HCT116 (cell line): ENCODE measurements at regions not wholly inside any gene's neighbourhood (a gene's known extent, or its start where the extent isn't known, plus 50 kb on each side); places are given as distances from the start of the nearest gene placed in this dataset.

ENCODE experiments used
- EGR1 ChIP-seq: IDR thresholded peaks from 2 replicates; pipeline ENCODE4 v1.6.1; 2012; ENCODE audit warnings: low read depth
- POLR2A ChIP-seq: IDR thresholded peaks from 2 replicates; pipeline ENCODE4 v1.7.0; 2011; ENCODE audit warnings: borderline replicate concordance; ENCODE audit not compliant: insufficient read depth, insufficient read length; ENCODE audit errors: extremely low read depth
- POLR2AphosphoS5 ChIP-seq: IDR thresholded peaks from 2 replicates; pipeline ENCODE4 v1.6.1; 2011; ENCODE audit warnings: mild to moderate bottlenecking, low read depth, low read length, moderate library complexity
- SP1 ChIP-seq: IDR thresholded peaks from 2 replicates; pipeline ENCODE4 v1.6.1; 2012; ENCODE audit warnings: low read depth
- TF ChIP-seq, protein P1 (sequence below), 3 experiments: fragments of 200-600 bp in 1 of 3; sonication (generic) in 1 of 3; IDR thresholded peaks in 2 of 3; conservative IDR thresholded peaks in 1 of 3; 2 replicates each; pipeline ENCODE4 v1.5.1; 2012 to 2017; ENCODE audit warnings: low read depth in 2 of 3, low read length in 2 of 3, antibody characterized with exemption in 1 of 3, borderline replicate concordance in 1 of 3, control low read depth in 1 of 3, mild to moderate bottlenecking in 1 of 3, mixed read lengths in 1 of 3, mixed run types in 1 of 3, moderate library complexity in 1 of 3; ENCODE audit not compliant: insufficient read depth in 1 of 3
- TF ChIP-seq, protein P2 (sequence below): IDR thresholded peaks from 2 replicates; pipeline ENCODE4 v1.6.1; 2012; ENCODE audit warnings: low read depth

- TF ChIP-seq, protein P1, sequence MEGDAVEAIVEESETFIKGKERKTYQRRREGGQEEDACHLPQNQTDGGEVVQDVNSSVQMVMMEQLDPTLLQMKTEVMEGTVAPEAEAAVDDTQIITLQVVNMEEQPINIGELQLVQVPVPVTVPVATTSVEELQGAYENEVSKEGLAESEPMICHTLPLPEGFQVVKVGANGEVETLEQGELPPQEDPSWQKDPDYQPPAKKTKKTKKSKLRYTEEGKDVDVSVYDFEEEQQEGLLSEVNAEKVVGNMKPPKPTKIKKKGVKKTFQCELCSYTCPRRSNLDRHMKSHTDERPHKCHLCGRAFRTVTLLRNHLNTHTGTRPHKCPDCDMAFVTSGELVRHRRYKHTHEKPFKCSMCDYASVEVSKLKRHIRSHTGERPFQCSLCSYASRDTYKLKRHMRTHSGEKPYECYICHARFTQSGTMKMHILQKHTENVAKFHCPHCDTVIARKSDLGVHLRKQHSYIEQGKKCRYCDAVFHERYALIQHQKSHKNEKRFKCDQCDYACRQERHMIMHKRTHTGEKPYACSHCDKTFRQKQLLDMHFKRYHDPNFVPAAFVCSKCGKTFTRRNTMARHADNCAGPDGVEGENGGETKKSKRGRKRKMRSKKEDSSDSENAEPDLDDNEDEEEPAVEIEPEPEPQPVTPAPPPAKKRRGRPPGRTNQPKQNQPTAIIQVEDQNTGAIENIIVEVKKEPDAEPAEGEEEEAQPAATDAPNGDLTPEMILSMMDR (IDR thresholded peaks at IDR 0.05 in 2 of 3, conservative IDR thresholded peaks at IDR 0.05 in 1 of 3; ENCODE audit: borderline replicate concordance in 1 of 3, insufficient read depth in 1 of 3, low read depth in 2 of 3, low read length in 2 of 3), result no peak
- TF ChIP-seq POLR2A, result no peak
- TF ChIP-seq, protein P2, sequence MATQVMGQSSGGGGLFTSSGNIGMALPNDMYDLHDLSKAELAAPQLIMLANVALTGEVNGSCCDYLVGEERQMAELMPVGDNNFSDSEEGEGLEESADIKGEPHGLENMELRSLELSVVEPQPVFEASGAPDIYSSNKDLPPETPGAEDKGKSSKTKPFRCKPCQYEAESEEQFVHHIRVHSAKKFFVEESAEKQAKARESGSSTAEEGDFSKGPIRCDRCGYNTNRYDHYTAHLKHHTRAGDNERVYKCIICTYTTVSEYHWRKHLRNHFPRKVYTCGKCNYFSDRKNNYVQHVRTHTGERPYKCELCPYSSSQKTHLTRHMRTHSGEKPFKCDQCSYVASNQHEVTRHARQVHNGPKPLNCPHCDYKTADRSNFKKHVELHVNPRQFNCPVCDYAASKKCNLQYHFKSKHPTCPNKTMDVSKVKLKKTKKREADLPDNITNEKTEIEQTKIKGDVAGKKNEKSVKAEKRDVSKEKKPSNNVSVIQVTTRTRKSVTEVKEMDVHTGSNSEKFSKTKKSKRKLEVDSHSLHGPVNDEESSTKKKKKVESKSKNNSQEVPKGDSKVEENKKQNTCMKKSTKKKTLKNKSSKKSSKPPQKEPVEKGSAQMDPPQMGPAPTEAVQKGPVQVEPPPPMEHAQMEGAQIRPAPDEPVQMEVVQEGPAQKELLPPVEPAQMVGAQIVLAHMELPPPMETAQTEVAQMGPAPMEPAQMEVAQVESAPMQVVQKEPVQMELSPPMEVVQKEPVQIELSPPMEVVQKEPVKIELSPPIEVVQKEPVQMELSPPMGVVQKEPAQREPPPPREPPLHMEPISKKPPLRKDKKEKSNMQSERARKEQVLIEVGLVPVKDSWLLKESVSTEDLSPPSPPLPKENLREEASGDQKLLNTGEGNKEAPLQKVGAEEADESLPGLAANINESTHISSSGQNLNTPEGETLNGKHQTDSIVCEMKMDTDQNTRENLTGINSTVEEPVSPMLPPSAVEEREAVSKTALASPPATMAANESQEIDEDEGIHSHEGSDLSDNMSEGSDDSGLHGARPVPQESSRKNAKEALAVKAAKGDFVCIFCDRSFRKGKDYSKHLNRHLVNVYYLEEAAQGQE, result no peak
- no peak for TF ChIP-seq POLR2AphosphoS5
- TF ChIP-seq SP1, result no peak
- TF ChIP-seq EGR1, result no peak
Measured at GRCh38 chr10:81792729-81793128, 82.3 kb upstream of the NRG3 start.
